ENCODE measurements at regions not wholly inside any gene's neighbourhood (a gene's known extent, or its start where the extent isn't known, plus 50 kb on each side); places are given as distances from the start of the nearest gene placed in this dataset.

GRCh38 chr12:97300891-97301290 is 161.7 kb upstream of the RMST start:
- DNase-seq (ENCODE audit: low spot score in 2 of 2, unreplicated experiment in 2 of 2): no peak
- peaks cover 24% of the 10 kb centered on the region for H3K9me3 Mint-ChIP-seq
- H3K27me3 Mint-ChIP-seq (ENCODE audit: low read depth): no peaks in the 10 kb centered on the region
- H3K4me3 Mint-ChIP-seq: no peak overlapping the region
- no peaks in the 10 kb centered on the region for H3K4me1 Mint-ChIP-seq
- no peak overlapping the region for H3K27ac Mint-ChIP-seq
- no peaks in the 10 kb centered on the region for H3K36me3 Mint-ChIP-seq
- TF ChIP-seq CTCF (IDR thresholded peaks at IDR 0.05; ENCODE audit: unreplicated experiment): no peak

- Mint-ChIP-seq H3K9me3 (peaks cover 20% of the 10 kb centered on the region), H3K4me1 (no peaks in the 10 kb centered on the region), H3K4me3 (no peak overlapping the region), H3K27me3 (ENCODE audit: low read depth) (no peaks in the 10 kb centered on the region), H3K36me3 (no peaks in the 10 kb centered on the region), H3K27ac (no peak overlapping the region)
- DNase-seq (ENCODE audit: low spot score in 2 of 2, unreplicated experiment in 2 of 2): no peak
- no peak for TF ChIP-seq CTCF (IDR thresholded peaks at IDR 0.05; ENCODE audit: unreplicated experiment)
Measured at GRCh38 chr12:97301576-97301975, 161.0 kb upstream of the RMST start.

- Mint-ChIP-seq H3K36me3 (no peaks in the 10 kb centered on the region), H3K9me3 (peaks cover 5% of the 10 kb centered on the region), H3K4me1 (no peaks in the 10 kb centered on the region), H3K27ac (no peak overlapping the region), H3K4me3 (no peak overlapping the region), H3K27me3 (ENCODE audit: low read depth) (no peaks in the 10 kb centered on the region)
- no peak for TF ChIP-seq CTCF (IDR thresholded peaks at IDR 0.05; ENCODE audit: unreplicated experiment)
- DNase-seq (ENCODE audit: low spot score in 2 of 2, unreplicated experiment in 2 of 2): no peak
Measured at GRCh38 chr12:97305651-97306050, 157.0 kb upstream of the RMST start.

GRCh38 chr12:97306147-97306546 is 156.5 kb upstream of the RMST start:
- Mint-ChIP-seq H3K36me3 (no peaks in the 10 kb centered on the region), H3K4me3 (no peak overlapping the region), H3K27me3 (ENCODE audit: low read depth) (no peaks in the 10 kb centered on the region), H3K9me3 (peaks cover 5% of the 10 kb centered on the region), H3K4me1 (no peaks in the 10 kb centered on the region), H3K27ac (no peak overlapping the region)
- TF ChIP-seq CTCF (IDR thresholded peaks at IDR 0.05; ENCODE audit: unreplicated experiment): no peak
- no peak for DNase-seq (ENCODE audit: low spot score in 2 of 2, unreplicated experiment in 2 of 2)

- Mint-ChIP-seq H3K36me3 (no peaks in the 10 kb centered on the region), H3K27ac (no peak overlapping the region), H3K27me3 (ENCODE audit: low read depth) (no peaks in the 10 kb centered on the region), H3K9me3 (no peaks in the 10 kb centered on the region), H3K4me1 (peaks cover 4% of the 10 kb centered on the region), H3K4me3 (no peak overlapping the region)
- DNase-seq (ENCODE audit: low spot score in 2 of 2, unreplicated experiment in 2 of 2): no peak
- peak; percentile 74 for TF ChIP-seq CTCF (IDR thresholded peaks at IDR 0.05; ENCODE audit: unreplicated experiment)
Measured at GRCh38 chr12:97308576-97309198, 153.9 kb upstream of the RMST start.

- Mint-ChIP-seq H3K4me3 (no peak overlapping the region), H3K9me3 (no peaks in the 10 kb centered on the region), H3K27ac (no peak overlapping the region), H3K36me3 (no peaks in the 10 kb centered on the region), H3K4me1 (peaks cover 6% of the 10 kb centered on the region), H3K27me3 (ENCODE audit: low read depth) (no peaks in the 10 kb centered on the region)
- no peak for TF ChIP-seq CTCF (IDR thresholded peaks at IDR 0.05; ENCODE audit: unreplicated experiment)
- DNase-seq (ENCODE audit: low spot score in 2 of 2, unreplicated experiment in 2 of 2): no peak
Measured at GRCh38 chr12:97309921-97310320, 152.7 kb upstream of the RMST start.

Data from mesothelial cell of epicardium (in vitro differentiated cells).